Mesenchymal stem cell (in vitro differentiated cells and primary cell): ENCODE measurements at regions not wholly inside any gene's neighbourhood (a gene's known extent, or its start where the extent isn't known, plus 50 kb on each side); places are given as distances from the start of the nearest gene placed in this dataset.
A peak's percentile ranks its signal among the peaks of the same experiment; 100 is the strongest.

Experiments used
- DNase-seq: peaks from one replicate; pipeline ENCODE4 v3.0.0-alpha.2; 2013
- H2AFZ ChIP-seq: one replicate; pipeline ENCODE4 v1.6.1; 2013; ENCODE audit warnings: low read depth, mild to moderate bottlenecking, control low read depth, inconsistent platforms, low read length, moderate library complexity
- H2AK5ac ChIP-seq: 2 replicates; pipeline ENCODE4 v1.6.1; 2013; ENCODE audit warnings: low read length, moderate library complexity, mild to moderate bottlenecking, inconsistent platforms; ENCODE audit not compliant: severe bottlenecking
- H2BK120ac ChIP-seq: one replicate; pipeline ENCODE4 v1.6.1; 2013; ENCODE audit warnings: low read depth, mild to moderate bottlenecking, inconsistent platforms, low read length, moderate library complexity
- H2BK12ac ChIP-seq, 2 experiments: one replicate each; pipeline ENCODE4 v1.6.1; 2013; ENCODE audit warnings: inconsistent platforms in 2 of 2, low read length in 2 of 2, mild to moderate bottlenecking in 2 of 2, moderate library complexity in 2 of 2, control low read depth in 1 of 2
- H2BK15ac ChIP-seq: one replicate; pipeline ENCODE4 v1.6.1; 2013; ENCODE audit warnings: mild to moderate bottlenecking, low read depth, inconsistent platforms; ENCODE audit not compliant: poor library complexity, severe bottlenecking
- H2BK5ac ChIP-seq: 2 replicates; pipeline ENCODE4 v1.6.1; 2013; ENCODE audit warnings: low read depth, mild to moderate bottlenecking, low read length, control low read depth, inconsistent platforms; ENCODE audit not compliant: poor library complexity, severe bottlenecking
- H3K14ac ChIP-seq, 2 experiments: one replicate each; pipeline ENCODE4 v1.6.1; 2013; ENCODE audit warnings: inconsistent platforms in 2 of 2, low read length in 2 of 2, control low read depth in 1 of 2, mild to moderate bottlenecking in 1 of 2, moderate library complexity in 1 of 2
- H3K18ac ChIP-seq, 2 experiments: one replicate each; pipeline ENCODE4 v1.6.1; 2013; ENCODE audit warnings: inconsistent platforms in 2 of 2, low read length in 2 of 2, control low read depth in 1 of 2, low read depth in 1 of 2, mild to moderate bottlenecking in 1 of 2
- H3K23ac ChIP-seq, 2 experiments: one replicate each; pipeline ENCODE4 v1.6.1; 2013; ENCODE audit warnings: inconsistent platforms in 2 of 2, low read length in 2 of 2, mild to moderate bottlenecking in 2 of 2, moderate library complexity in 2 of 2, control low read depth in 1 of 2
- H3K27ac ChIP-seq: 2 replicates; pipeline ENCODE4 v1.5.1; 2013; ENCODE audit warnings: mild to moderate bottlenecking, moderate library complexity, low read length, control low read depth, inconsistent platforms; ENCODE audit not compliant: poor library complexity, severe bottlenecking
- H3K27me3 ChIP-seq, 2 experiments: 2 replicates each; pipeline versions ENCODE4 v1.6.1 to v1.7.0; 2013; ENCODE audit warnings: low read length in 2 of 2, mild to moderate bottlenecking in 2 of 2, moderate library complexity in 2 of 2, control low read depth in 1 of 2, inconsistent platforms in 1 of 2; ENCODE audit not compliant: control insufficient read depth in 1 of 2, insufficient read depth in 1 of 2
- H3K36me3 ChIP-seq, 2 experiments: 2 replicates each; pipeline versions ENCODE4 v1.6.1 to v1.7.0; 2013; ENCODE audit warnings: low read length in 2 of 2, control low read depth in 1 of 2, inconsistent platforms in 1 of 2, low read depth in 1 of 2, mild to moderate bottlenecking in 1 of 2; ENCODE audit not compliant: insufficient read depth in 2 of 2, control insufficient read depth in 1 of 2
- H3K4ac ChIP-seq, 2 experiments: one replicate each; pipeline ENCODE4 v1.6.1; 2013; ENCODE audit warnings: inconsistent platforms in 2 of 2, low read length in 2 of 2, mild to moderate bottlenecking in 2 of 2, moderate library complexity in 2 of 2, control low read depth in 1 of 2, low read depth in 1 of 2
- H3K4me1 ChIP-seq: 2 replicates; pipeline ENCODE4 v1.6.1; 2013; ENCODE audit warnings: low read depth, low read length, control low read depth; ENCODE audit not compliant: control insufficient read depth, insufficient read depth
- H3K4me2 ChIP-seq: 2 replicates; pipeline ENCODE4 v1.6.1; 2013; ENCODE audit warnings: low read length, mild to moderate bottlenecking, inconsistent platforms; ENCODE audit not compliant: poor library complexity, severe bottlenecking
- H3K4me3 ChIP-seq, 2 experiments: 2 replicates each; pipeline versions ENCODE4 v1.5.1 to v1.7.0; 2013; ENCODE audit warnings: low read length in 2 of 2, mild to moderate bottlenecking in 2 of 2, control low read depth in 1 of 2, low read depth in 1 of 2; ENCODE audit not compliant: insufficient read depth in 1 of 2
- H3K79me1 ChIP-seq: replicated peaks from 2 replicates; pipeline ENCODE4 v1.6.1; 2013; ENCODE audit warnings: mild to moderate bottlenecking, control low read depth, low read length, inconsistent platforms; ENCODE audit not compliant: poor library complexity, severe bottlenecking
- H3K9ac ChIP-seq: 2 replicates; pipeline ENCODE4 v1.7.0; 2013; ENCODE audit warnings: mild to moderate bottlenecking, low read length, moderate library complexity
- H3K9me3 ChIP-seq: 2 replicates; pipeline ENCODE4 v1.7.0; 2013; ENCODE audit warnings: mild to moderate bottlenecking, low read length; ENCODE audit not compliant: control insufficient read depth
- H4K8ac ChIP-seq: one replicate; pipeline ENCODE4 v1.6.1; 2013; ENCODE audit warnings: inconsistent platforms, mild to moderate bottlenecking, low read length, moderate library complexity
- H4K91ac ChIP-seq: one replicate; pipeline ENCODE4 v1.6.1; 2013; ENCODE audit warnings: mild to moderate bottlenecking, low read length, inconsistent platforms
- WGBS: methylation state at CpG from one replicate; pipeline ENCODE4 v1.1.7; 2013; ENCODE audit warnings: mixed read lengths; 5-methylcytosine and 5-hydroxymethylcytosine counted together

DNA sequence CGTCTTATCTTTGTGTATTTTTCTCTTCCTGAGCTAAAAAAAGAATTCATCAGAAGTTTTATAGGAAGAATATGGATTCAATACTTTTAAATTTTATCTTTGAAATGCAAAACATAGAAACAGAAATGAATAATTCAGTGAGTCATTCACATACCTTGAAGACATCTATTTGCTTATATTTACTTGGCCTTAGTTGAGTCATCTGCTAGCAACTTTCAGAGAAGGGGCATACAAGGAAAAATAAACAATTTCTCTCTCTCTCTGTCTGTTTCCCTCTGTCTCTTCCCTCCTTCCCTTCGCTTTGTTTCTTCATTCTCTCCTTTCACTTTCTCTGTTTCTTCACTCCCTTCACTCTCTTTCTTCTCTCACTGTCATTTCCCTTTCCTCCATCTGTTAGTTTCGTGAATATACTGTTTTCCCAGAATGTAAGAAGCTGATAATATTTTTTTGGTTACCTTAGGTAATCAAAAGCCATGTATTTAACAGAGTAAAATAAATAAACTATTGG lies 477.2 kb downstream of the BRINP3 start:
- Histone ChIP-seq H3K4me3 (no peak overlapping the region), H4K91ac (no peak overlapping the region), H3K27me3 (no peaks in the 10 kb centered on the region), H2BK5ac (no peak overlapping the region), H2BK12ac (no peak overlapping the region), H3K36me3 (no peaks in the 10 kb centered on the region), H3K4me1 (no peaks in the 10 kb centered on the region), H2AK5ac (no peak overlapping the region), H3K79me1 (no peaks in the 10 kb centered on the region), H3K4me2 (no peak overlapping the region), H2BK15ac (no peak overlapping the region), H3K18ac (no peak overlapping the region), H3K4ac (no peak overlapping the region), H4K8ac (no peak overlapping the region), H3K14ac (no peak overlapping the region), H2BK120ac (no peak overlapping the region), H3K9ac (no peak overlapping the region), H2AFZ (no peak overlapping the region), H3K23ac (no peak overlapping the region), H3K27ac (peak overlapping the region; percentile 39), H3K9me3 (no peaks in the 10 kb centered on the region)
- peak; percentile 5 for DNase-seq
- 42% methylated on average over 1 of the region's 3 CpGs for WGBS

GRCh38 chr1:190001187-190001586 lies 476.5 kb downstream of the BRINP3 start:
- Histone ChIP-seq H4K8ac (no peak overlapping the region), H3K36me3 (no peaks in the 10 kb centered on the region), H3K4ac (no peak overlapping the region), H3K27me3 (no peaks in the 10 kb centered on the region), H3K23ac (no peak overlapping the region), H3K18ac (no peak overlapping the region), H3K79me1 (no peaks in the 10 kb centered on the region), H2AK5ac (no peak overlapping the region), H3K9me3 (no peaks in the 10 kb centered on the region), H2BK5ac (no peak overlapping the region), H3K4me3 (no peak overlapping the region), H4K91ac (no peak overlapping the region), H3K27ac (no peak overlapping the region), H3K14ac (no peak overlapping the region), H2BK120ac (no peak overlapping the region), H3K4me2 (no peak overlapping the region), H2BK12ac (no peak overlapping the region), H2BK15ac (no peak overlapping the region), H2AFZ (no peak overlapping the region), H3K4me1 (no peaks in the 10 kb centered on the region), H3K9ac (no peak overlapping the region)
- DNase-seq, result peak; percentile 4
- 25% methylated on average over 2 of the region's 2 CpGs for WGBS

DNA sequence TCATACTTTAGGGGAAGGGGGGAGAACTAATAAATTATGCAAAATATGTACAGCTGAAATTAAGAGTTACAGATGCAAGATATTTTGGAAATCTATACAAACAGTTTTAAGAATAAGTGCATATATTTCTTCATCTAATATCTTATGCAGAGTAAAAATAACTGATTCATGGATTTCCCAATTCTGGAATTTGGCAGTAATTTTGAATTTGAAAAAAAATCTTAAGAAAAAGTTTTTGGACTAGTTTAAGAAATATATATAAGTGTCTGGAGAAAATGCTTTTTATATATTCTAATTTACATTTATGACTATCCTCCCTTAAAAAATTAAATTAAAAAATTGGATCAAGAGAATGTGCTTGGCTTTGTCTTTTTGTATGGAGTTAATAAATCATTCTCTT lies 474.3 kb downstream of the BRINP3 start:
- no peak overlapping the region for H2BK15ac ChIP-seq
- H2BK5ac ChIP-seq, result no peak overlapping the region
- H3K4me3 ChIP-seq, result no peak overlapping the region

GRCh38 chr1:190011585-190011984 lies 466.1 kb downstream of the BRINP3 start:
- H3K27me3 ChIP-seq, result no peaks in the 10 kb centered on the region
- no peak for DNase-seq
- no peak overlapping the region for H3K14ac ChIP-seq
- H2AFZ ChIP-seq, result no peak overlapping the region
- no peak overlapping the region for H3K4me3 ChIP-seq
- no peak overlapping the region for H2BK5ac ChIP-seq
- H3K36me3 ChIP-seq, result no peaks in the 10 kb centered on the region
- H3K18ac ChIP-seq, result no peak overlapping the region
- no peaks in the 10 kb centered on the region for H3K79me1 ChIP-seq
- no peak overlapping the region for H3K4me2 ChIP-seq
- no peak overlapping the region for H2BK15ac ChIP-seq
- H4K8ac ChIP-seq, result no peak overlapping the region
- H2BK12ac ChIP-seq, result no peak overlapping the region
- H4K91ac ChIP-seq, result no peak overlapping the region
- no peak overlapping the region for H3K9ac ChIP-seq
- H3K23ac ChIP-seq, result no peak overlapping the region
- no peak overlapping the region for H2BK120ac ChIP-seq
- no peak overlapping the region for H3K27ac ChIP-seq
- no peak overlapping the region for H3K4ac ChIP-seq
- no peak overlapping the region for H2AK5ac ChIP-seq
- peaks cover 14% of the 10 kb centered on the region for H3K9me3 ChIP-seq
- H3K4me1 ChIP-seq, result peaks cover 1% of the 10 kb centered on the region
- whole genome bisulfite sequencing, result 63% methylated on average over 2 of the region's 4 CpGs

More for the DNA sequence above, 474.3 kb downstream of the BRINP3 start:
- Histone ChIP-seq H3K18ac (no peak overlapping the region), H2AFZ (no peak overlapping the region), H2BK120ac (no peak overlapping the region), H3K27me3 (no peaks in the 10 kb centered on the region), H3K14ac (no peak overlapping the region), H3K27ac (no peak overlapping the region), H4K91ac (no peak overlapping the region), H3K9me3 (peaks cover 6% of the 10 kb centered on the region), H3K4me1 (no peaks in the 10 kb centered on the region), H2AK5ac (no peak overlapping the region), H3K4me2 (no peak overlapping the region), H3K9ac (no peak overlapping the region), H2BK12ac (no peak overlapping the region), H3K4ac (no peak overlapping the region), H3K23ac (no peak overlapping the region), H3K36me3 (no peaks in the 10 kb centered on the region), H3K79me1 (no peaks in the 10 kb centered on the region), H4K8ac (no peak overlapping the region)
- no peak for DNase-seq
